Colonic mucosa (tissue), 4 donors: ENCODE measurements at regions not wholly inside any gene's neighbourhood (a gene's known extent, or its start where the extent isn't known, plus 50 kb on each side); places are given as distances from the start of the nearest gene placed in this dataset.

ENCODE experiments used
- DNase-seq: peaks from one replicate; pipeline ENCODE4 v3.0.0-alpha.2; 2020
- H3K27ac ChIP-seq: fragments of 200-600 bp; one replicate; pipeline ENCODE4 v1.8.0; 2021
- H3K27me3 ChIP-seq: fragments of 200-600 bp; one replicate; pipeline ENCODE4 v1.8.0; 2021
- H3K36me3 ChIP-seq: fragments of 200-600 bp; one replicate; pipeline ENCODE4 v1.8.0; 2021
- H3K4me1 ChIP-seq: fragments of 200-600 bp; one replicate; pipeline ENCODE4 v1.8.0; 2021; ENCODE audit warnings: mild to moderate bottlenecking
- H3K4me3 ChIP-seq: fragments of 200-600 bp; one replicate; pipeline ENCODE4 v1.8.0; 2021
- H3K9ac ChIP-seq, 2 donors: one replicate each; pipeline ENCODE4 v1.7.0; 2013; ENCODE audit warnings: control low read depth in 2 of 2, low read depth in 2 of 2, low read length in 2 of 2
- H3K9me3 ChIP-seq: fragments of 200-600 bp; one replicate; pipeline ENCODE4 v1.8.0; 2021
- intact Hi-C: fragments of 100-400 bp; cut with DNase I; formaldehyde crosslinking; loops from one replicate; pipeline ENCODE4 v1.14.1; 2022
- TF ChIP-seq, protein P1 (sequence below): fragments of 200-600 bp; IDR thresholded peaks from one replicate; pipeline ENCODE4 v1.8.0; 2022; ENCODE audit warnings: antibody characterized with exemption, mild to moderate bottlenecking
- donor health status: healthy.
- donor health status: DM: no; HTN: no; CAD: no.
- donor health status: DM: no; HTN: no; CAD: no.

- no peak overlapping the region for H3K4me3 ChIP-seq
- no peaks in the 10 kb centered on the region for H3K9me3 ChIP-seq
- H3K36me3 ChIP-seq: no peaks in the 10 kb centered on the region
- H3K9ac ChIP-seq: no peak overlapping the region
- H3K27ac ChIP-seq: no peak overlapping the region
- intact Hi-C loops: no loop called here
- TF ChIP-seq, protein P1, sequence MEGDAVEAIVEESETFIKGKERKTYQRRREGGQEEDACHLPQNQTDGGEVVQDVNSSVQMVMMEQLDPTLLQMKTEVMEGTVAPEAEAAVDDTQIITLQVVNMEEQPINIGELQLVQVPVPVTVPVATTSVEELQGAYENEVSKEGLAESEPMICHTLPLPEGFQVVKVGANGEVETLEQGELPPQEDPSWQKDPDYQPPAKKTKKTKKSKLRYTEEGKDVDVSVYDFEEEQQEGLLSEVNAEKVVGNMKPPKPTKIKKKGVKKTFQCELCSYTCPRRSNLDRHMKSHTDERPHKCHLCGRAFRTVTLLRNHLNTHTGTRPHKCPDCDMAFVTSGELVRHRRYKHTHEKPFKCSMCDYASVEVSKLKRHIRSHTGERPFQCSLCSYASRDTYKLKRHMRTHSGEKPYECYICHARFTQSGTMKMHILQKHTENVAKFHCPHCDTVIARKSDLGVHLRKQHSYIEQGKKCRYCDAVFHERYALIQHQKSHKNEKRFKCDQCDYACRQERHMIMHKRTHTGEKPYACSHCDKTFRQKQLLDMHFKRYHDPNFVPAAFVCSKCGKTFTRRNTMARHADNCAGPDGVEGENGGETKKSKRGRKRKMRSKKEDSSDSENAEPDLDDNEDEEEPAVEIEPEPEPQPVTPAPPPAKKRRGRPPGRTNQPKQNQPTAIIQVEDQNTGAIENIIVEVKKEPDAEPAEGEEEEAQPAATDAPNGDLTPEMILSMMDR: no peak
- DNase-seq: no peak
- H3K4me1 ChIP-seq: no peaks in the 10 kb centered on the region
- H3K27me3 ChIP-seq: no peaks in the 10 kb centered on the region
Observed at GRCh38 chr14:48955857-48956256, 630.3 kb downstream of the RPS29 start.

- no peak for DNase-seq
- TF ChIP-seq, protein P1: no peak
- Histone ChIP-seq H3K9me3 (no peaks in the 10 kb centered on the region), H3K27ac (no peak overlapping the region), H3K36me3 (no peaks in the 10 kb centered on the region), H3K9ac (no peak overlapping the region), H3K27me3 (no peaks in the 10 kb centered on the region), H3K4me1 (no peaks in the 10 kb centered on the region), H3K4me3 (no peak overlapping the region)
- intact Hi-C loops: no loop called here
Observed at GRCh38 chr14:48954446-48954845, 631.7 kb downstream of the RPS29 start.

DNA sequence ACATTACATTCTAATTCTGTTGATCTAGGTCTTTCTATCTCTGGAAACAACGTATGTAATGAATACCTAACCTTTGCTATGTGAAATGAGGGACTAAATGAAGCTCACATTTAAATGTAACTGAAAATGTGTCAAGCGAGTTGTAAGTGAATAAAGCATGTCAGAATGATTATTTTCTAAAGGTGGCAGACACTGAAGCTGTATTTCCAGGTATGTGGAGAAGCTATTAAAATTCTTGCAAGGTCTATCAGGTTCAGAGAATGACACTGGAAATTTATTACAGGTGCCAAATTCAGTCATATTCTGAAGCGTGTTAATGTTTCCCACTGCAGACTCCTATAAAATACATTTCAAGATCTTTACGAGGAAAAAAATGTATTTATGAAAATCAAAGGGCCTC is 641.4 kb downstream of the RPS29 start:
- no peaks in the 10 kb centered on the region for H3K9me3 ChIP-seq
- H3K4me1 ChIP-seq: no peaks in the 10 kb centered on the region
- no peaks in the 10 kb centered on the region for H3K36me3 ChIP-seq
- TF ChIP-seq, protein P1: no peak
- H3K9ac ChIP-seq: no peak overlapping the region
- H3K27me3 ChIP-seq: no peaks in the 10 kb centered on the region
- intact Hi-C loops: no loop called here
- no peak overlapping the region for H3K4me3 ChIP-seq
- no peak for DNase-seq
- H3K27ac ChIP-seq: no peak overlapping the region

DNA sequence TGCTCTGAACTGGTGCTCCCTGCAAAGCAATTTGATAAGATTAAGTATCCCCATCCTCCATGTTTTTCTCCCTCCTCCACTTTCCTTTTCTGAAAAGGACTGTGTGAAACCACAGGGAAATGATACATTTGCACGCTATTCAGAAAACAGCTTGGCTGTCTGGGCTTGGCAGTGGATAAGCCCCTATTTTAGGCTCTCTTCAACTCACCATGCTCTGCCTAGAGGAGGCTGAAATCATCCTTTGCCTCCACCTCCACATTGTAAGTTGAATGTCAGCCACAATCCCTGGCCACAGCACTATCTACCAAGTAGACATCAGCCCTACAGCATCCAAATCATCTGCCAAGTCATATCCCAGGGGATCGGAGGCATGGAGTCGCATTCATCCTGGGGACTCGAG is 642.3 kb downstream of the RPS29 start:
- H3K36me3 ChIP-seq: no peaks in the 10 kb centered on the region
- H3K9me3 ChIP-seq: no peaks in the 10 kb centered on the region
- no peak overlapping the region for H3K4me3 ChIP-seq
- H3K27me3 ChIP-seq: no peaks in the 10 kb centered on the region
- no peak overlapping the region for H3K27ac ChIP-seq
- H3K4me1 ChIP-seq: no peaks in the 10 kb centered on the region
- intact Hi-C loops: no loop called here
- no peak overlapping the region for H3K9ac ChIP-seq
- TF ChIP-seq, protein P1: no peak
- no peak for DNase-seq

DNA sequence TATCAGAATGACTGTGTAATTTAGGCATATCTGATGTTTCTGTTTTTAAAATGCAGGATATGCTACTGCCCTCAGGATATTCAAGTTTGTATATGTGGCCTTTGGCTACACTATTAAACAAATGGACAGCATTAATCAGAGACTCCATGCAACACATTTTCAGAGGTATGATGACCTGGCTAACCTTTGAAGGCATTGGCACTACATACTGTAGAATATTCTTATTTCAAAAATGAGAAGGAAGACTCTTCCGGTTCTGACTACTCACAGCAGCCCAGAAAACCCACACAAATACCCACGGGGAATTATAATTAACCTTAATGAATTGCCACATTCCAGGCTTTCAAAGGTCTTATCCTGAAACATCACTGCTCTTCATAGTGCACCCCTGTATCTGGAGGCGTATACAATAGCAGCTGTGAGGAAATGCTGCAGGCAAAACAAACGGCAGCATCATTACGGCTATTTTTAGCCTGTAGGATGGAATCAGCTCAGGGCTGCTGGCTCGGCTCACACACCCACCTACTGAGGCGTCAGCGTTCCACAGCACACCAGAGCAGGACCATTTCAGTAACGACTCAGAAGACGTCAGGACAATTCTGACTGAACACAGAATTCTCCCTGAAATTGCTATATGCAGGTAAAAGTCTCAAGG is 648.5 kb downstream of the RPS29 start:
- TF ChIP-seq, protein P1: no peak
- no peaks in the 10 kb centered on the region for H3K4me1 ChIP-seq
- no peaks in the 10 kb centered on the region for H3K9me3 ChIP-seq
- no peak for DNase-seq
- no peak overlapping the region for H3K27ac ChIP-seq
- intact Hi-C loops: no loop called here
- no peak overlapping the region for H3K9ac ChIP-seq
- no peaks in the 10 kb centered on the region for H3K36me3 ChIP-seq
- no peaks in the 10 kb centered on the region for H3K27me3 ChIP-seq
- H3K4me3 ChIP-seq: no peak overlapping the region
